ENCODE measurements at regions not wholly inside any gene's neighbourhood (a gene's known extent, or its start where the extent isn't known, plus 50 kb on each side); places are given as distances from the start of the nearest gene placed in this dataset.

- no peak for TF ChIP-seq POLR2AphosphoS5 (IDR thresholded peaks at IDR 0.05; ENCODE audit: borderline replicate concordance, low read depth, low read length)
- TF ChIP-seq EZH2 (IDR thresholded peaks at IDR 0.05) = no peak
Measured at GRCh38 chr2:187008111-187008510, 159.1 kb upstream of the ZSWIM2 start.

Measured in SK-N-MC (cell line).